ENCODE measurements at regions not wholly inside any gene's neighbourhood (a gene's known extent, or its start where the extent isn't known, plus 50 kb on each side); places are given as distances from the start of the nearest gene placed in this dataset.
"Not testable (repeated sequence)": the region's sequence is repeated elsewhere in the genome, so short reads cannot be mapped to it uniquely, and the experiment has no call there.

DNA sequence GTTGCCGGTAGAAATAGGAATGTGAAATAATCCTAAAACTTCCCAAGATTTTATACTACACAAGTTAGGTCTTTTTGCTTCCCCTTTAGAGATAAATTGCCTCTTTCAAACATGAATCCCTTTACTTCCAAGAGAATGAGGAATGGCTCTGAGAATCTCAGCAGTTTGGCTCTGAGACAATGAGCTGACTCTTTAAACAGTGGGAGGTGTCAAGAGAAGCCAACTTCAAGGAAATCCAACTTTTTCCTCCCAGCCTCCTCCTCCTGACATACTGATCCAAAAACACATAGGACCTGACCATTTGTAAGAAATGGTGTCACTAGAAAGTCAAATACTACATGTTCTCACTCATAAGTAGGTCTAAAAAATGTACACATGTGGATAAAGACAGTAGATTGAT is 154.2 kb downstream of the ALDH8A1 start:
- no peak overlapping the region for H3K27ac ChIP-seq
- H3K4me3 ChIP-seq: no peak overlapping the region

DNA sequence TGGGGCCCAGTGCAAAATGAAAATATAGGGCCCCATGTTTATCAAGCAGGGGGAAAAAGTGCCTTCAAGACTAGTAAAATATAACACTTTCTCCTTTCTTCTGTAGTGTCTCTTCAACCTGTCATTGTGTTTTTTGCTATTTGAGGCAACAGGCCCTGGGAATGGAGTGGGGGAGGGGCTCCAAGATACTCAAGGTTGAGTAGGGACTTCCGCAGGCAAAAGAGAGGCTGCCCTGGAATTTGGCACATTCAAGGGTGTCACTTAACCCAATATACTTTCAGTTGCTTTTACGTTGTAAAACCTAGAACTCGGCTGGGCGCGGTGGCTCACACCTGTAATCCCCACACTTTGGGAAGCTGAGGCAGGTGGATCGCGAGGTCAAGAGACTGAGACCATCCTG is 154.9 kb downstream of the ALDH8A1 start:
- H3K4me3 ChIP-seq: no peak overlapping the region
- H3K27ac ChIP-seq: no peak overlapping the region

DNA sequence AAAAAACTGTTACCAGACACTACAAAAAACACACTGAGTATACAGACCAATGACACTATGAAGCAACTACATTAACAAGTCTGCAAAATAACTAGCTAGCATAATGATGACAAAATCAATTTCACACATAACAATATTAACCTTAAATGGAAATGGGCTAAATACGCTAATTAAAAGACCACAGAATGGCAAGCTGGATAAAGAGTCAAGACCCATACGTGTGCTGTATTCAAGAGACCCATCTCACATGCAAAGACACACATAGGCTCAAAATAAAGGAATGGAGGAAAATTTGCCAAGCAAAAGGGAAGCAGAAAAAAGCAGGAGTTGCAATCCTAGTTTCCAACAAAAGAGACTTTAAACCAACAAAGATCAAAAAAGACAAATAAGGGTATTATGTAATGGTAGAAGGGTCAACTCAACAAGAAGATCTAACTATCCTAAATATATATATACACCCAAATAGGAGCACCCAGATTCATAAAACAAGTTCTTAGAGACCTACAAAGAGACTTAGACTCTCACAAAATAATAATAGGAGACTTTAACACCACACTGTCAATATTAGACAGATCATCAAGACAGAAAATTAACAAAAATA is 158.6 kb downstream of the ALDH8A1 start:
- not testable (repeated sequence) for H3K4me3 ChIP-seq, H3K27ac ChIP-seq

GRCh38 chr6:134787261-134787877 is 162.5 kb downstream of the ALDH8A1 start:
- Histone ChIP-seq H3K4me3 (no peak overlapping the region), H3K27ac (peak overlapping the region in 1 of 21 experiments; percentile 34)

GRCh38 chr6:134784336-134784735 is 165.6 kb downstream of the ALDH8A1 start:
- Histone ChIP-seq H3K4me3 (no peak overlapping the region), H3K27ac (no peak overlapping the region)

DNA sequence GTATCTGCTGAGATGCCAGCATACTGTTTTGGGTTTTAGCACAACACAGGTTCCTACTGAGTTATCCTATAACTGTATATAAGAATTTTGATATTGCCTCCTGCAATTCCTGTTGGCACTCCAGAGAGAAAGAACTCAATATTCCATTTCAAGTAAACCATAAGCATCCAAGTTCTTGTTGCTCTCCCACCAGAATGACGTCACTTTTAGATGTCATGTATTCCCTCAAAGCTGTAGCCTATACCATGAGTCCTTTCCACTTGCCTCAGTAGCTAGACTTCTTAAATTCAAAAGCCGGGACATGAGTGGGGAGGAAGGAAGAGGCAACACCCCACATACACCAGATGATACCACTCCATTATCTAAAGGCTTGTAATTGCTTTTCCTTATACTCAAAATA is 171.5 kb downstream of the ALDH8A1 start:
- Histone ChIP-seq H3K27ac (no peak overlapping the region), H3K4me3 (no peak overlapping the region)

- Histone ChIP-seq H3K4me3 (no peak overlapping the region), H3K27ac (no peak overlapping the region)
Observed at GRCh38 chr6:134774201-134774638, 175.7 kb downstream of the ALDH8A1 start.

GRCh38 chr6:134772671-134773360 is 177.1 kb downstream of the ALDH8A1 start:
- no peak overlapping the region for H3K4me3 ChIP-seq
- H3K27ac ChIP-seq: no peak overlapping the region

DNA sequence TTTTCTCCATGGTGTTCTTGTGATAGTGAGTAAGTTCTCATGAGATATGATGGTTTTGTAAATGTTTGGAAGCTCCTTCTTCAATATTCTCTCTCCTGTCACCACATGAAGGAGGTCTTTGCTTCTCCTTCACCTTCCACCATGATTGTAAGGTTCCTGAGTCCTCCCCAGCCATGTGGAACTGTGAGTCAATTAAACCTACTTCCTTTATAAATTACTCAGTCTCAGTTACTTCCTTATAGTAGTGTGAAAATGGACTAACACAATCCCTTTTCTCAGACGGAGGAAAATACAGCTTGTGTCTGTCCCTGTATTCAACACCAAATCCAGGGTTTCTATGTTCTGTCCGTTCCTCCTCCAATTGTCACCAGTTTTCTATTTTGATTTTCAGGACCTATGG is 181.0 kb downstream of the ALDH8A1 start:
- H3K27ac ChIP-seq: no peak overlapping the region
- H3K4me3 ChIP-seq: no peak overlapping the region

DNA sequence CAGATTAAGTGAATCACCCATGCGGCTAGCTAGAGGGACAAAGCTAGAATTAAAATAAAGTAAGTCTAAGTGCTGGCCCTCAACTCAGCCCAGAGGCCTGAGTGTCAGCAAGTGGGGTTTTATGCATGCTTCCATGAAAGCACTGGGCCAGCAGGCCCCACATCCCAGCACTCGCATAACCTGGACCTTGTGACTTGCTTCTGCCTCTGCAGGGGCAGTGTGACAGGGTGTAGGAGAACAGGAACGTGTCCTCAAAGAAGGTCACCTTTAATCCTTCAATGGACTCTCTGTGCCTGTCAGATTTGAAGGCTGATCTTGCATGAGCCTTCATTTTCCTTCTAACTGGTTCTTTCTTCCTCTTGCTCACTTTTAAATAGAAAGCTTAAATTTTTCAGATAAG is 183.4 kb downstream of the ALDH8A1 start:
- no peak overlapping the region for H3K27ac ChIP-seq
- no peak overlapping the region for H3K4me3 ChIP-seq

DNA sequence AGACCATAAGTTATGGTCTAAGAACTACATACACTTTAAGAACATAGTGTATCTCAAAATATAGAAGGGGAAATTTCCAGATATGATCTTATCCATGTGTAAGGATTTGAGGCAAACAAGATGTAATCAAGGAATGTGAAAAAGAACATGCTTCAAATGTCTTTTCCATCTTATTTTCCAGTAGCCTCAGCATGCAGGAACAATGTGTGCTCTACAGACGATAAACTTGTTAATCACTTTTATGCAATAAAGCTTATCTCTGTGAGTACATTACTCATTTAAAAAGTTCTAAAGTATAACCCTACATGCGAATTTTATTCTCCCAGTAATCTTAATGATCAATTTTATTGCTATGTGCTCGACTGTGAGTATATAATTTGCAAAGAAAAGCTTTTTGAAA is 185.2 kb downstream of the ALDH8A1 start:
- H3K4me3 ChIP-seq: no peak overlapping the region
- no peak overlapping the region for H3K27ac ChIP-seq

DNA sequence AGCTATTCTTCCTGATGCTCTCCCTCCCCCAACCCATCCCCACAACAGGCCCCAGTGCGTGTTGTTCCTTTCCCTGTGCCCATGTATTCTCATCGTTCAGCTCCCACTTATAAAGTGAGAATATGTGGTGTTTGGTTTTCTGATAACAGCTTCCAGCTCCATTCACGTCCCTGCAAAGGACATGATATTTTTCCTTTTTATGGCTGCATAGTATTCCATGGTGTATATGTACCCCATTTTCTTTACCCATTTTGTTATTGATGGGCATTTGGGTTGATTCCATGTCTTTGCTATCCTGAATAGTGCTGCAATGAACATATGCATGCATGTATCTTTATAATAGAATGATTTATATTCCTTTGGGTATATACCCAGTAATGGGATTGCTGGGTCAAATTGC is 186.3 kb downstream of the ALDH8A1 start:
- not testable (repeated sequence) for H3K4me3 ChIP-seq, H3K27ac ChIP-seq

GRCh38 chr6:134758621-134759020 is 191.3 kb downstream of the ALDH8A1 start:
- Histone ChIP-seq H3K27ac (peak overlapping the region in 1 of 21 experiments; percentile 6), H3K4me3 (no peak overlapping the region)

DNA sequence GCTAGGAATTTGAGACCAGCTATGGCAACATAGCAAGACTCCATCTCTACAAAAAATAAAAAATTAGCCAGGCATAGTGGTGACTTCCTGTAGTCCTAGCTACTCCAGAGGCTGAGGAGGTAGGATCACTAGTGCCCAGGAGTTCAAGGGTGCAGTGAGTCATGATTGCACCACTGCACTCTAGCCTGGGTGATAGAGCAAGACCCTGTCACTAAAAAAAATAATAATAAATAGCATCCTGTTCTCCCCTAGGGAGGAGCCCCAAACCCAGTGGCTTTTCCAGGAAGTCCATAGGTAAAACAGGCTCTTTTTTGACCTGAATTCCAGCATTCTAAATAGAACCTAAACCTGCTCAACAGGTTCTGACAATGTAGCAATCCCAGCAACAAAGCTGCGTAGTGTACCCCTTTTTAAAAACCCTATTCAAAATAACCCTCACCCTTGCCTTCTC is 192.0 kb downstream of the ALDH8A1 start:
- H3K4me3 ChIP-seq: no peak overlapping the region
- no peak overlapping the region for H3K27ac ChIP-seq

- Histone ChIP-seq H3K27ac (no peak overlapping the region), H3K4me3 (no peak overlapping the region)
Observed at GRCh38 chr6:134756374-134757025, 193.4 kb downstream of the ALDH8A1 start.

DNA sequence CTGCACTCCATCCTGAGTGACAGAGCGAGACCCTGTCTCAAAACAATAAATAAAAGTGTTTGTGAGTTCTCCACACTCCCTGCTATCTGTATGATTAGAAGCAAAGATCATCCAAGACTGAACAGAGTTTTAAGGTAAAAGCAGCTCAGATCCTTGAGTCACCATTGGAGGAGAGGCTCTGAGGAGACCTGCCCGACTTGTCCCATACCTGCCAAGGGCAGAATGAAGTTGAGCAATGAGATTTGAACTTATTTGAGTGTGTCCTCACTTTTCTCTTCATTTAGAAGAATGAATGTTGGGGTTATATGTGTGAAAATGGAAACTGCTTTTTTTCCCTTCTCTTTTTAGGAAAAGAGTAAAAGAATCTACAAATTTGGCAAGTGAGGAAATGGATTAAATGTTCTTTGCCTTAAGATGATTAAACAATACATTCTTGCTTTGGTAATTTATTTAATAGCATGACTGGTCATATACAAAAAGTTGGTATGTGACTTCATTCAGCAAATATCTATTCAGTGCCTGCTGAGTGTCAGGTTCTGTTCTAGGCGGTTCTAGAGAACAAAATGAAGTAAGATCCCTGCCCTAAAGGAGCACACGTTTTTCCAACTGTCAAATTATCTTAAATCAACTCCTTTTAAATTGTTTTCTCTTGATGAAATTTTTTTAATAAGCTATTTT is 195.7 kb downstream of the ALDH8A1 start:
- no peak overlapping the region for H3K27ac ChIP-seq
- no peak overlapping the region for H3K4me3 ChIP-seq

- no peak overlapping the region for H3K27ac ChIP-seq
Observed at GRCh38 chr6:134753001-134753400, 196.9 kb downstream of the ALDH8A1 start.

DNA sequence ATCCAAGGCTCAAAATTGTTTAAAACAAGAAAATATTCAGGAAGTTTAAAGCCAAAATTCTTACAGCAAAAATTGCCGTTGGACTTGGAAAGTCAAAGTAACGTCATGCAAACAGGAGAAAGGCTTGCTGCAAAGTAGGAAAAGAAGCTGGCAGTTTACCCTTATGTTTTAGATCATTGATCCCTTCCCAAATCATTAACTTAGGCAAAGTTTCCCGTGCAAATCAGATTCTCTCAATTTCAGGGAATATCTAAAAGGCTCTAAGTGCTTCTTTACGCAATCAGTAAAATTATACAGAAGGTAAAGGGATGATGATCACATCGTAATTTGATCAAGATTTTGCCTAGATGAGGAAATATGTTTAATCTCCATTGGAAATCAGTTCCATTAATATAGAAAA is 197.5 kb downstream of the ALDH8A1 start:
- no peak overlapping the region for H3K27ac ChIP-seq
- H3K4me3 ChIP-seq: no peak overlapping the region

More at GRCh38 chr6:134753001-134753400, 196.9 kb downstream of the ALDH8A1 start:
- H3K4me3 ChIP-seq: no peak overlapping the region

DNA sequence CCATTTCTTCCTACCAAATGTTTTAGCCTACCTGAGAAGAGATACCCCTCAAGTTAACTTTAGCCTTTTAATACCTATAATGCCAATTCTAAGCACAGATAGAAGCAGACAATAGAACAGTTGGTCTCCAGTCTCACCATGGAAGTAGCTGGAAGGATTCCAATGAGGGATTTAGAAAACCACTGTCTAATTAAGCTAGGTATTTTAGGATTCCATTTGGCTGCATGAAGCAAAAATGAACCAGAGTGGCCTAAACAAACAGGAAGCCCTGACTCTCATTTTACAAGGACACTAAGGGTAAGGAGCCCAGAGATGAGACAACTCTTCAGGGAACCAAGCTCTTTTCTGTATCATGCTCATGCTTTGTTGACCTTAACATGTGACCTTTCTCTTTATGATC is 199.2 kb downstream of the ALDH8A1 start:
- Histone ChIP-seq H3K4me3 (no peak overlapping the region), H3K27ac (no peak overlapping the region)

DNA sequence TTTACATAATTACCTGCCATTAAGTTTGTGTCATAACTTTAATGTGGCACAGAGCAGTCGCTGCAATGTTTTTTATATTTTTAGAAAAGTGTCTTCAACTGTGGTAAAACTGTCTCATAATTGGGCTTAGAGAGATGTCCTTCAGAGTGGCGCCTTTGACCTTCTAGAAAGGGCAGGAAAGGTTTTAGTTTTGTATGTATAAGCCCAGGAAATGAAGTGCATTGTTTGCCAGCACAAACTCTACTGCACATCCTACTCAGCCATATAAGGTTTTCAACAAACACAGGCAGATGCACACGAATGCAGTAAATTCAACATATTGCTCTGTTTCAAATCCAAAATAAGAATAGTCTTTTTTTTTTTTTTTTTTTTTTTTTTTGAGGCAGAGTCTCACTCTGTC is 201.4 kb downstream of the ALDH8A1 start:
- Histone ChIP-seq H3K27ac (no peak overlapping the region), H3K4me3 (no peak overlapping the region)
